IMR-90 (cell line): ENCODE measurements at regions not wholly inside any gene's neighbourhood (a gene's known extent, or its start where the extent isn't known, plus 50 kb on each side); places are given as distances from the start of the nearest gene placed in this dataset.

Experiments used
- ATAC-seq: fragments of 200-7000 bp; cut with Tn5 transposase; 2 replicates; pipeline ENCODE4 v1.9.1; 2020; ENCODE audit warnings: low read depth, mild to moderate bottlenecking, moderate library complexity
- BruUV-seq: library from RNA; stranded (reverse); fragments of 400-500 nt; replicated peaks from 2 replicates; lab custom pipeline; 2021; lab: Mats Ljungman, UMichigan
- CTCF ChIA-PET: fragments of 300-600 bp; formaldehyde crosslinking; extraction: SDS; loops from one replicate; lab custom pipeline; 2021; ENCODE audit warnings: antibody characterized with exemption; lab: Yijun Ruan, JAX
- POLR2A ChIA-PET: fragments of 300-600 bp; sonication (Branson Sonifier 250); formaldehyde crosslinking; loops from one replicate; lab custom pipeline; 2022; ENCODE audit warnings: antibody characterized with exemption; ENCODE audit not compliant: unreplicated experiment; lab: Charles Lee
- DNase-seq: peaks from one replicate; pipeline ENCODE4 v3.0.0; 2013
- H2AFZ ChIP-seq: replicated peaks from 2 replicates; pipeline ENCODE3; 2013; ENCODE audit warnings: low read length, mild to moderate bottlenecking; ENCODE audit not compliant: poor library complexity
- H2AK5ac ChIP-seq: 2 replicates; pipeline ENCODE4 v1.6.1; 2013; ENCODE audit warnings: low read depth, low read length, inconsistent platforms
- H2AK9ac ChIP-seq: replicated peaks from 2 replicates; pipeline ENCODE3; 2013; ENCODE audit warnings: mild to moderate bottlenecking, low read depth, low read length, moderate library complexity; ENCODE audit not compliant: poor library complexity
- H2BK120ac ChIP-seq: 2 replicates; pipeline ENCODE4 v1.6.1; 2013; ENCODE audit warnings: low read depth, low read length, inconsistent platforms
- H2BK15ac ChIP-seq: 3 replicates; pipeline ENCODE4 v1.6.1; 2013; ENCODE audit warnings: low read depth, low read length, inconsistent platforms
- H2BK20ac ChIP-seq: 2 replicates; pipeline ENCODE4 v1.6.1; 2013; ENCODE audit warnings: low read depth, mild to moderate bottlenecking, inconsistent platforms, low read length, moderate library complexity
- H2BK5ac ChIP-seq: 2 replicates; pipeline ENCODE4 v1.6.1; 2013; ENCODE audit warnings: mild to moderate bottlenecking, low read depth, low read length, inconsistent platforms; ENCODE audit not compliant: poor library complexity, severe bottlenecking
- H3K14ac ChIP-seq: replicated peaks from 2 replicates; pipeline ENCODE4 v1.6.1; 2013; ENCODE audit warnings: low read depth, low read length, inconsistent platforms
- H3K18ac ChIP-seq: 2 replicates; pipeline ENCODE4 v1.6.1; 2013; ENCODE audit warnings: low read depth, low read length, control low read depth
- H3K23ac ChIP-seq: 2 replicates; pipeline ENCODE4 v1.6.1; 2013; ENCODE audit warnings: low read depth, low read length, inconsistent platforms
- H3K27ac ChIP-seq: 2 replicates; pipeline ENCODE4 v1.5.1; 2013; ENCODE audit warnings: mild to moderate bottlenecking, control low read depth, low read length; ENCODE audit not compliant: insufficient read depth
- H3K27me3 ChIP-seq: 2 replicates; pipeline ENCODE4 v1.6.1; 2013; ENCODE audit warnings: low read length; ENCODE audit not compliant: control insufficient read depth, insufficient read depth
- H3K36me3 ChIP-seq: 2 replicates; pipeline ENCODE4 v1.6.1; 2013; ENCODE audit warnings: low read length, mixed read lengths; ENCODE audit not compliant: control insufficient read depth, insufficient read depth
- H3K4ac ChIP-seq: 2 replicates; pipeline ENCODE4 v1.6.1; 2013; ENCODE audit warnings: low read depth, low read length, inconsistent platforms
- H3K4me1 ChIP-seq: 2 replicates; pipeline ENCODE4 v1.6.1; 2013; ENCODE audit warnings: low read length, mixed read lengths; ENCODE audit not compliant: control insufficient read depth, insufficient read depth
- H3K4me2 ChIP-seq: 2 replicates; pipeline ENCODE4 v1.6.1; 2013; ENCODE audit warnings: low read depth, mild to moderate bottlenecking, control low read depth, low read length, moderate library complexity
- H3K4me3 ChIP-seq: 2 replicates; pipeline ENCODE4 v1.5.1; 2013; ENCODE audit warnings: low read depth, mild to moderate bottlenecking, control low read depth, low read length, moderate library complexity; ENCODE audit not compliant: insufficient read depth
- H3K56ac ChIP-seq: 2 replicates; pipeline ENCODE4 v1.6.1; 2013; ENCODE audit warnings: low read length, inconsistent platforms; ENCODE audit not compliant: insufficient read depth; ENCODE audit errors: extremely low read depth
- H3K79me1 ChIP-seq, 2 experiments: 2 replicates each; pipeline ENCODE4 v1.6.1; 2013; ENCODE audit warnings: low read length in 2 of 2, inconsistent platforms in 1 of 2, low read depth in 1 of 2
- H3K9ac ChIP-seq: 2 replicates; pipeline ENCODE4 v1.6.1; 2013; ENCODE audit warnings: low read depth, low read length, control low read depth
- H3K9me1 ChIP-seq: 2 replicates; pipeline ENCODE4 v1.6.1; 2013; ENCODE audit warnings: low read length, inconsistent platforms; ENCODE audit not compliant: insufficient read depth
- H3K9me3 ChIP-seq: 2 replicates; pipeline ENCODE4 v1.6.1; 2013; ENCODE audit warnings: low read length; ENCODE audit not compliant: control insufficient read depth, insufficient read depth
- H4K20me1 ChIP-seq: 2 replicates; pipeline ENCODE4 v1.6.1; 2013; ENCODE audit warnings: low read length, inconsistent platforms; ENCODE audit not compliant: insufficient read depth
- H4K5ac ChIP-seq: 2 replicates; pipeline ENCODE4 v1.6.1; 2013; ENCODE audit warnings: mild to moderate bottlenecking, low read depth, low read length, control low read depth
- H4K8ac ChIP-seq, 2 experiments: 2 replicates each; pipeline ENCODE4 v1.6.1; 2013; ENCODE audit warnings: low read depth in 2 of 2, low read length in 2 of 2, control low read depth in 1 of 2, inconsistent platforms in 1 of 2
- H4K91ac ChIP-seq: 2 replicates; pipeline ENCODE4 v1.6.1; 2013; ENCODE audit warnings: low read depth, low read length, inconsistent platforms; ENCODE audit not compliant: insufficient read depth
- BHLHE40 ChIP-seq: fragments of 150-350 bp; IDR thresholded peaks from 2 replicates; pipeline ENCODE4 v1.6.1; 2016; ENCODE audit warnings: mild to moderate bottlenecking, low read depth, low read length
- CEBPB ChIP-seq: IDR thresholded peaks from 2 replicates; pipeline ENCODE4 v1.6.1; 2012; ENCODE audit warnings: low read depth, low read length, improper control_type of control experiment
- CHD1 ChIP-seq: IDR thresholded peaks from 2 replicates; pipeline ENCODE4 v1.6.1; 2012; ENCODE audit warnings: low read depth, low read length, improper control_type of control experiment
- CTCF ChIP-seq: conservative IDR thresholded peaks from 2 replicates; pipeline ENCODE4 v1.5.1; 2012; ENCODE audit warnings: mild to moderate bottlenecking, low read depth, low read length, improper control_type of control experiment
- ELK1 ChIP-seq: fragments of 150-350 bp; IDR thresholded peaks from 2 replicates; pipeline ENCODE4 v1.6.1; 2016; ENCODE audit warnings: low read depth, mild to moderate bottlenecking, low read length, moderate library complexity, borderline replicate concordance
- FOS ChIP-seq: fragments of 150-350 bp; IDR thresholded peaks from 2 replicates; pipeline ENCODE4 v1.6.1; 2016; ENCODE audit warnings: low read depth, low read length
- MAFK ChIP-seq: IDR thresholded peaks from 2 replicates; pipeline ENCODE4 v1.6.1; 2012; ENCODE audit warnings: low read depth, low read length, improper control_type of control experiment
- NFE2L2 ChIP-seq: fragments of 150-350 bp; IDR thresholded peaks from 2 replicates; pipeline ENCODE4 v1.6.1; 2016; ENCODE audit warnings: low read depth, mild to moderate bottlenecking, low read length
- RAD21 ChIP-seq: IDR thresholded peaks from 2 replicates; pipeline ENCODE4 v1.6.1; 2012; ENCODE audit warnings: low read length, improper control_type of control experiment
- RCOR1 ChIP-seq: IDR thresholded peaks from 2 replicates; pipeline ENCODE4 v1.6.1; 2012; ENCODE audit warnings: mild to moderate bottlenecking, low read length, improper control_type of control experiment; ENCODE audit not compliant: insufficient replicate concordance
- RFX5 ChIP-seq: IDR thresholded peaks from 2 replicates; pipeline ENCODE4 v1.8.0; 2012; ENCODE audit warnings: low read depth, mild to moderate bottlenecking, low read length, moderate library complexity
- SMC3 ChIP-seq: fragments of 150-350 bp; IDR thresholded peaks from 2 replicates; pipeline ENCODE4 v1.6.1; 2016; ENCODE audit warnings: low read depth, mild to moderate bottlenecking, antibody characterized with exemption, low read length, moderate library complexity
- USF2 ChIP-seq: fragments of 150-350 bp; IDR thresholded peaks from 2 replicates; pipeline ENCODE4 v1.6.1; 2017; ENCODE audit warnings: mild to moderate bottlenecking, antibody characterized with exemption, low read length, low read depth
- WGBS, 2 experiments: methylation state at CpG; one replicate each; pipeline versions ENCODE4 v1.1.5 to v1.1.7; 2013; ENCODE audit warnings: missing lambda C conversion rate in 2 of 2; ENCODE audit not compliant: insufficient read length in 1 of 2; ENCODE audit errors: extremely low coverage in 2 of 2; 5-methylcytosine and 5-hydroxymethylcytosine counted together
- dilution Hi-C: fragments of 300-500 bp; cut with HindIII; formaldehyde crosslinking; loops from one replicate; pipeline ENCODE4 v1.14.3; 2018; ENCODE audit warnings: low sequenced_read_pairs; ENCODE audit not compliant: unreplicated experiment
- in situ Hi-C: fragments of 300-500 bp; cut with MboI; formaldehyde crosslinking; loops from 3 replicates; pipeline ENCODE4 v1.14.3; 2019; ENCODE audit warnings: low sequenced_read_pairs, inconsistent platforms, mixed read lengths
- intact Hi-C: fragments of 100-400 bp; cut with micrococcal nuclease; formaldehyde crosslinking; loops from 2 replicates; pipeline ENCODE4 v1.10.0; 2022

GRCh38 chr5:117559005-117559844 lies 984.6 kb upstream of the SEMA6A start:
- H3K27ac ChIP-seq: no peak overlapping the region
- no TSS peak for BruUV-seq
- H2AFZ ChIP-seq: no peak overlapping the region
- no peak overlapping the region for H2AK9ac ChIP-seq
- no peak for TF ChIP-seq ELK1
- TF ChIP-seq NFE2L2: no peak
- no peak for TF ChIP-seq CHD1
- TF ChIP-seq FOS: no peak
- no peak for TF ChIP-seq RFX5
- TF ChIP-seq CTCF: no peak
- TF ChIP-seq MAFK: no peak
- TF ChIP-seq BHLHE40: no peak
- TF ChIP-seq CEBPB: no peak
- TF ChIP-seq SMC3: no peak
- TF ChIP-seq RCOR1: no peak
- TF ChIP-seq USF2: no peak
- TF ChIP-seq RAD21: no peak
- H3K36me3 ChIP-seq: no peaks in the 10 kb centered on the region
- no peak overlapping the region for H2BK120ac ChIP-seq
- no peak overlapping the region for H2BK15ac ChIP-seq
- H3K9me1 ChIP-seq: no peaks in the 10 kb centered on the region
- H2BK5ac ChIP-seq: no peak overlapping the region
- no peak overlapping the region for H2AK5ac ChIP-seq
- ATAC-seq: no peak
- H4K20me1 ChIP-seq: no peaks in the 10 kb centered on the region
- in situ Hi-C loops: no loop called here
- H3K79me1 ChIP-seq: no peaks in the 10 kb centered on the region
- H4K5ac ChIP-seq: no peak overlapping the region
- ChIA-PET POLR2A (no interaction called here), CTCF (no interaction called here)
- no peak overlapping the region for H2BK20ac ChIP-seq
- dilution Hi-C loops: no loop called here
- no peaks in the 10 kb centered on the region for H3K27me3 ChIP-seq
- H4K8ac ChIP-seq: no peak overlapping the region
- no peaks in the 10 kb centered on the region for H3K9me3 ChIP-seq
- no peak overlapping the region for H3K14ac ChIP-seq
- intact Hi-C loops: no loop called here
- no peak overlapping the region for H3K23ac ChIP-seq
- WGBS, 2 experiments: 0% methylated on average over 1 of the region's 3 CpGs; no CpG with 5 or more reads in 1 of the 2 experiments
- no peak overlapping the region for H3K56ac ChIP-seq
- no peak overlapping the region for H3K9ac ChIP-seq
- no peak overlapping the region for H3K4ac ChIP-seq
- H4K91ac ChIP-seq: no peak overlapping the region
- no peaks in the 10 kb centered on the region for H3K4me1 ChIP-seq
- no peak overlapping the region for H3K18ac ChIP-seq
- no peak overlapping the region for H3K4me3 ChIP-seq
- no peak overlapping the region for H3K4me2 ChIP-seq
- no peak for DNase-seq
